ENCODE measurements at regions not wholly inside any gene's neighbourhood (a gene's known extent, or its start where the extent isn't known, plus 50 kb on each side); places are given as distances from the start of the nearest gene placed in this dataset.

DNA sequence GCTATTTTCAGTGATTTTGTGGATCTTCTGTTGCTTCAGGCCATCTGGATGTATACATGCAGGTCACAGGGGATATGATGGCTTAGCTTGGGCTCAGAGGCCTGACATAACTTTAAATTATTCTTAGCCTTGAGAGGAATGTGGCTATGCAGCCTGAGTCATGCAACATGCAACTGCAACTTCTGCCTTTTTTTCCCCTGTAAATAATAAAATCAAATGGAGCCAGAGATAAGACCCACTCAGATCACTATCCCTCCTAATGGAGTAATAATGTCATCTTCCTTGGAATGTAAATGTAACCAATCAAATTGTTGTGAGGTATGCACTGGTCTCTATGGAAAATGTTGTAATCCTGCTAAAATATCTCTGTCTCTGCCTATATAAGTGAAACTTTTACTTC lies 54.9 kb downstream of the MAGEB17 start:
- H3K27ac ChIP-seq: no peak overlapping the region
- DNase-seq (ENCODE audit: low spot score): no peak
- POLR2A ChIA-PET (ENCODE audit: low non-redundant PET): no interaction called here
- TF ChIP-seq, protein P1, sequence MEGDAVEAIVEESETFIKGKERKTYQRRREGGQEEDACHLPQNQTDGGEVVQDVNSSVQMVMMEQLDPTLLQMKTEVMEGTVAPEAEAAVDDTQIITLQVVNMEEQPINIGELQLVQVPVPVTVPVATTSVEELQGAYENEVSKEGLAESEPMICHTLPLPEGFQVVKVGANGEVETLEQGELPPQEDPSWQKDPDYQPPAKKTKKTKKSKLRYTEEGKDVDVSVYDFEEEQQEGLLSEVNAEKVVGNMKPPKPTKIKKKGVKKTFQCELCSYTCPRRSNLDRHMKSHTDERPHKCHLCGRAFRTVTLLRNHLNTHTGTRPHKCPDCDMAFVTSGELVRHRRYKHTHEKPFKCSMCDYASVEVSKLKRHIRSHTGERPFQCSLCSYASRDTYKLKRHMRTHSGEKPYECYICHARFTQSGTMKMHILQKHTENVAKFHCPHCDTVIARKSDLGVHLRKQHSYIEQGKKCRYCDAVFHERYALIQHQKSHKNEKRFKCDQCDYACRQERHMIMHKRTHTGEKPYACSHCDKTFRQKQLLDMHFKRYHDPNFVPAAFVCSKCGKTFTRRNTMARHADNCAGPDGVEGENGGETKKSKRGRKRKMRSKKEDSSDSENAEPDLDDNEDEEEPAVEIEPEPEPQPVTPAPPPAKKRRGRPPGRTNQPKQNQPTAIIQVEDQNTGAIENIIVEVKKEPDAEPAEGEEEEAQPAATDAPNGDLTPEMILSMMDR (conservative IDR thresholded peaks at IDR 0.05; ENCODE audit: low read depth): no peak
- CTCF ChIA-PET: no interaction called here

DNA sequence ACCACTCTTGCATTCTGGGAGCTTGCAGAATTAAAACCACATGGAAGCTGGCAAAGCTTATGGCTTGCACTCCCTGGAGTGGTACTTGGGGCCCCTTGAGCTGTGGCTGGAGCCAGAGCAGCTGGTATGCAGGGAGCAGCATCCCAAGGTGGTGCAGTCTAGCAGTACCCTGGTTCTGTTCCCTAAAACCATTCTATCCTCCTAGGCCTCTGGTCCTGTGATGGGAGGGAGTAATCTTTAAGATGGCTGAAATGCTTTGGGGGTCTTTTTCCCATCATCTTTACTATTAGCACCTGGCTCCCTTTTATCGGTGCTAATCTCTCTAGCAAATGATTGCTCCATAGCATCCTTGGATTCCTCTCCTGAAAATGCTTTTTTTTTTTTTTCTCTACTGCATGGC lies 56.1 kb downstream of the MAGEB17 start:
- ChIA-PET CTCF (no interaction called here), POLR2A (ENCODE audit: low non-redundant PET) (no interaction called here)
- no peak for DNase-seq (ENCODE audit: low spot score)
- no peak overlapping the region for H3K27ac ChIP-seq
- TF ChIP-seq, protein P1 (conservative IDR thresholded peaks at IDR 0.05; ENCODE audit: low read depth): no peak

DNA sequence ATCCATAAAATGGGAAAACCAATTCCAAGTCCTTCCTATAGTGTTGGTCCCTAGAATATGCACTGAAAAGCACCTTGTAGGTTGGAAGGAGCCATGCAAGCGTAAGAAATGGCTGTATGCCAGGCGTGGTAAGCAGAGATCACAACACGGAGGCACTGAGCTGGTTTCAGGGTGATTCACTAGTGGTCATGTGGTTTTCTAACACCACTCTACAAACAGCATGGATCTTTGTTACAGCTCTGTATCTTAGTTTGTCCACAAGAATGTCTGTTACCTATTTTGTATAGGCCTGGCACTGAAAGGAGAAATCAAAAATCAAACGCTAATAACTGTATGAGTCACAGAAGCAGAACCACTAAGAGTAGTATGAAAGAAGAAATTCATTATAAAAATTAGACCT lies 71.9 kb downstream of the MAGEB17 start:
- ChIA-PET CTCF (interaction anchor here (0.7 kb wide), 1 partner anchor 10 kb away, joined by 3 read pairs; no protein-coding TSS in a partner anchor), POLR2A (ENCODE audit: low non-redundant PET) (no interaction called here)
- peak; percentile 52 for DNase-seq (ENCODE audit: low spot score)
- H3K27ac ChIP-seq: no peak overlapping the region
- TF ChIP-seq, protein P1 (conservative IDR thresholded peaks at IDR 0.05; ENCODE audit: low read depth): no peak

DNA sequence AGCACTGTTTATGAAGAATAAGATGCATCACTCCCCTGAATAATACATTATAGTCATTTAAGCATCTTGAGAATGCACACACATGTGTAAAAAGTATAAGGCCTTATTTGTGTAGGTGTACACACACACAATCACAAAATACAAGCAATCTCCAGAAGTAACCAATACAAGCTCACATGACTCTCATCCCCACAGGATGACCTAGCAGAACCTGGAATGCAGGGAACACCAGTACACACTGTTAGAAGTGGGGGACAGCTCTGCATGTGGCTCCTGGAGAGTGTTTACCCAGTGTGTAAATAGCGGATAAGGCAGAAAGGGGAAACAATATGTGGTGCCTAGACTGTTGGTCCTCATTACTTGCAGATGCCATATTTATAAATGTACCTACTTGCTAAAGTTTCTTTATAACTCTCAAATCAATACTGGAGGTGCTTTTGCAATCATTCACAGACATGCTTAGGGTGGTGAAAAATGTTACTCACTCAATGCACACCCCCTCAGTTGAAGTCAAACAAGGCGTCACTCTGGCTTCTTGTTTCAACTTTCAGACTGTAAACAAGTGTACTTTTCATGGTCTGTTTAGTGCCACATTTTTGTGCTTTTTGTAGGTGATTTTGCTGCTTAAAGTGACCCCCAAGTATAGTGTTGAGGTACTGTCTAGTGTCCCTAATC lies 73.1 kb downstream of the MAGEB17 start:
- POLR2A ChIA-PET (ENCODE audit: low non-redundant PET): no interaction called here
- TF ChIP-seq, protein P1 (conservative IDR thresholded peaks at IDR 0.05; ENCODE audit: low read depth): no peak
- DNase-seq (ENCODE audit: low spot score): no peak
- CTCF ChIA-PET: no interaction called here
- no peak overlapping the region for H3K27ac ChIP-seq

DNA sequence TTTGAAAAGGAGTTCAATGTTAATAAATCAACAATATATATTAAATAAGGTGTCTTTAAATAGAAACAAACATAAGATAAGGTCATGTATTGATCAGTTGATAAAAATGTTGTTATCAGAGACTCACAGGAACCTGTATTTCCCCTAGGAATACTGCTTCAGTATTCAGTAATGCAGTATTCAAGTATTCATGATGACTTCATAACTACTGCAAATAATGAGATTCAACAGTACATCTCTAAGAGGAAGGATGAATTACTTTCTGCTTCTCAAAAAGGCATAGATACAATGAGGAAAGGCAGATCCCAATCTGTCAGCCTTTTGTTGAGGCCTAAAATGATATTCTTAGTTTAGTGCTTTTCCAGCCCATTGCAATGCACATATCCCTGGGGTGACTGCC lies 73.7 kb downstream of the MAGEB17 start:
- POLR2A ChIA-PET (ENCODE audit: low non-redundant PET): no interaction called here
- TF ChIP-seq, protein P1 (conservative IDR thresholded peaks at IDR 0.05; ENCODE audit: low read depth): no peak
- CTCF ChIA-PET: no interaction called here
- H3K27ac ChIP-seq: no peak overlapping the region
- no peak for DNase-seq (ENCODE audit: low spot score)

DNA sequence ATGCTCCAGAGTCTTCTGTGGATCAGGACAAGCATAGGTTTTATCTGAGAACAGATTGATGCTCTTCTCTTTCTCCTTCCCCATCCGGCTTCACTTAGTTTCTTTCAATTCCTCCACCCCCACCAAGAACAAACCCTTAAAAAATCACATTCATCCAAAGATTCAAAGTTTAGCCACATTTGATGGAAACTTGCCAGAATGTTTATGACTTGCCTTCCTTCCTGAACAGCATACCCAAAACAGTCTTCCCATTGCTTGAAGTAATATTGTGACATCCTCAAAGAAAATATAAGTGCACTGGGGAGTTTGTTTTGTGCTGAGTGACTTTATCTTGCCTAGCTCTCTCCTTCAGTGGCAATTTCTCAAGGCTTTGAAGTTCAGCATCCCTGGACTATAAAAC lies 83.0 kb downstream of the MAGEB17 start:
- DNase-seq (ENCODE audit: low spot score): no peak
- ChIA-PET POLR2A (ENCODE audit: low non-redundant PET) (no interaction called here), CTCF (no interaction called here)
- TF ChIP-seq, protein P1 (conservative IDR thresholded peaks at IDR 0.05; ENCODE audit: low read depth): no peak
- H3K27ac ChIP-seq: no peak overlapping the region
